T-helper 2 cell (primary cell): ENCODE measurements at regions not wholly inside any gene's neighbourhood (a gene's known extent, or its start where the extent isn't known, plus 50 kb on each side); places are given as distances from the start of the nearest gene placed in this dataset.

Experiments
- DNase-seq, 5 experiments: peaks; one replicate each; pipeline versions ENCODE4 v3.0.0 to v3.0.0-alpha.2; 2012 to 2022

DNA sequence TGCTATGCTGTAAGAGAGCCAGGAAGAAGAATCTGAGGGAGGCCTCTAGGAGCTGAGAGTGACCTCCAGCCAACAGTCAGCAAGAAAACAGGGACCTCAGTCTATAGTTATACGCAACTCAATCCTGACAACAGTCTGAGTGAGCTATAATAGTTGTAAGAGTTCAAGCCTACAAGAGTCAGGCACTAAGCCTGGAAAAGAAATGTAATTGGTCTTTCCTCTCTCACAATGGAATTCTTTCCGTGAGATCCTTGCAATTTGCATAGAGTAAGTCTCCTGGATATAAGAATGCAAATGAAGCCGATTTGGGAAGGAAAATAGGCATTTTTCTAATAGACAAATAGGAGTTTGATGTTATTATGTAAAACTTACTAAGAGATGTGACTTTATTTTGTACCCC, 1332.6 kb upstream of the CELF4 start:
- DNase-seq, result no peak

DNA sequence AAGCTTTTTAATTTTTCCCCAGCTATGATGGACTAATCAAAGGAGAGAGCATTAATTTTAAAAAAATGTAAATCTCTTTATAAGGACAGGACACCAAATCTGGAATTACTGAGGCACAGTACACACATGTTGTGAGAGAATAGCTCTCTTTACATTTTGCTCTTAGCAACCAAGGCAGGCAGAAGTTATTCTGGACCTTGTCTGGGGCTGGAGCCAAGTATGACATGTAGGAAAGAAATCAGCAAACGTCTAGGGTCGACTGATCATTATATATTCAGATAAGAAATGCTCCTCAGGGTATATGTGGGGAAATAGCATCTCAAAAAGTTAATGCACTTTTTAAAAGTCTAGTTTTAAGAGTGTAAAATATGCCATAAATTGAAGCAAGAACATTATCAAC, 1330.0 kb upstream of the CELF4 start:
- no peak for DNase-seq

DNA sequence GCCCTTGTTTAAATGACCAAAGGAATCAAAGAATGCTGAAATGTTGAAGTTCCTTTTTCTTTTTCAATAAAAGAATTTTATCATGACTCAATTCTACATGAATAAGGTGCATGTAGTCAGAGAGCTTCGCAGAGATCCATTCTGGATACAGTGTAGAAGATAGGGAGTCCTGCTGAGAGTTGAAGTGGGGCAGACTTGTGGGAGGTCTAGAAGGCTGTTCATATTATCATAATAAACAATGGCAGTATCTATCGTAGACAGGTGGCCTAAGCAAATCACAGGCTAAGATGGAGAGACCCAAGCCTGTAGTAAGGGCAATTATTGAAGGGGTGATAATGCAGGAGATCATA, 1322.0 kb upstream of the CELF4 start:
- no peak for DNase-seq

DNA sequence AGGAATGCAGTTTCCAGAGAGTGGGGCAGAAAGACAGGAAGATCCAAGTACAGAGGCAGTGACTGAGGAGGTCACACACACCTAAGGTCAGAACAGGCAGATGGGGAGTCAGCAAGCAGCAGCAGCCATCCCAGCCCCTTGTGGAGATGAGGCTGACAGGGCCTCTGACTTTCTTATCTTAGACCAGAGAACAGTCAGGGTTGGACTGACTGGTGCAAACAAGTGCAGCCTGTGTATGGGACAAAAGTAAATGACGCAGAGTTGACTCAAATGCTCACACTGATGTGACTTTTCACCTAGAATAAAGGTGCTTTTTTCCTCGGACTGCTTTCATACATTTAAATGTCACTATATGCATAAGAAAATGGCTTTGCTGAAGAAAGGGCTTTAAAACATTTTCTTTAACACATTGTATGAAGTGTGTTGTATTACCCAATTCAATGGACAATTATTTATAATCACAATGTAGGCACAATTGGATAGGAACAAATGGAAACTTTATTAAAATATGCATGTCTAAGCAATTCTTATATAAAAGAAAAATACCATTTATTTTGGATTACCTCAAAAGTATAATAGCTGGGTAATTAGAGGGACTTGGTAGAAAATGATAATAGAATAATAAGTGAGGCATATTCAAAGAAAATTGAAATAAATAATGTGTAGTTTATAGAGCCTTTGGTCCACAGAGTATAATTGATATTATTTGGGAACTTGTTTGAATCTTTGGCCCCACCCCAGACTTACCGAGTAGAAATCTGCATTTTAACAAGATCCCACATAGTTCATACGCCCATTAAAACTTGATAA, 1321.5 kb upstream of the CELF4 start:
- DNase-seq, result peak in 1 of 5 experiments; percentile 11

DNA sequence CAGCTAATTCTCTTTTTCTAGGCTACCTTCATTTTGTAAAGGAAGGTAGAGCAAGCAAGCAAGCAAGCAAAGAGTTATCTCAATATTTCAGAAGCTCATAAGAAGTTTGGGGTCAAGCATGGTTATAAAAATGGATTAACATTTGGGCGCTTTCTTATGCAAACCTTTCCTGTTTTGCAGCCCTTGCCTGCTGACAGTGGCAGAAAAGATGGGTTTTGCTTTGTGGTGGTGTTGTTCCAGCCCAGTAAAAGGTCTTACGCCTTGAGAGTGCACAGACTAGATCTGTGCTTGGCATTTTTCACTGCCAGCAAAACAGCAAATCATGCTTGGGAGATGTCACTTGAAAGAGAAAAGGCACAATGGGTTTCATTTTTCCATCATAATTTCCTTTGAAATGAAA, 1320.6 kb upstream of the CELF4 start:
- DNase-seq, result no peak

DNA sequence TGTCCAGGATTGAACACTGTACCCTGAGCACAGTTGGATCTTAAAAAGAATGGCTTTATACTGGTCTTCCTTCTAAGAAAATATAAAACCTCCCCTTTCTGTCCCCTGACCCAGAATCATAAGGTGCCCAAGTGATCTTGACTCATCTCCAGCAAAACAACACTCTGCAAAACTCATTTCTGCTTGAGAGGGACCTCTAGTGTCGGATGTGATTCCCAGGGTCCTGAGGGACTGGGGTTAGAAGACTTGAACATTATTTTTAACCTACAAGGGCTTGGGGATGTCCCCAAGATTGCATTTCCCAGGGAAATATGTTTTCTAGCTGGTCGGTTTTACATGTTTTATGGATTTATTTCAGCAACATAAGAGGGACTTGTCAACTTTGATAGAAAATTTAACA, 1318.5 kb upstream of the CELF4 start:
- no peak for DNase-seq

DNA sequence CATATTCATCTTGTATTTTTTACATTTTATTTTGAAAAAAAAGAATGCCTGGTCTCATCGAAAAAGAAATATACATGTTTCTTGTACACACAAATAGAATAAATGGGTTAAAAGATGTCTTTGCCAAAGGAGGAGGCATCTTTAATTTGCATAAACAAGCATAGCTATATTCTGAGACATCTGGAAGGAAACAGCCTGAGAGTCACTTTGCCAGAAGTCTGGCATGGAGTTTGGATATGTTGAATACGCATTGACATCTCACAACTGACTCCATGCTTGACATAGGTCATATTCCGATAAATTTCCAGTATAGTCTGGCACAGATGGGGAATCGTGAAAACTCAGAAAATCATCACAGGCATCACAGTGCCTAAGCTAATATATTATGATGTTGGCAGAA, 1317.5 kb upstream of the CELF4 start:
- no peak for DNase-seq

DNA sequence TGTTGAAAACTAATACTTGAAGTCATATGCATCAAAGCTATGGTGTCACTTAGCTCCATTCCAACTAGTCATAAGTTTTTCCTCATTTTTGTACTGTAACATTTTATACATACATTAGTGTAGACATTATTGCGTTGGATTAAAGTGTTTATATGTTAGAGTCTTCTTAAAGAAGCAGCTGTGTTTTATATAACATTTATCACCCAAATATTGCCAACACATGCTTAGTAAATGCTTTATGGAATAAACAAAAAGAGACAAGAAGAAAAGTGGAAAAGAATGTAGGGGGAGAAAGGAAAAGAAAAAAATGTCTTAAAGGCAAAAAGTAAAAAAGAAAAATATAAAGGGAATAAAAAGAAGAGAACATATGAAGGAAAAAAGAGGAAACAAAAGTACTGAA, 1314.3 kb upstream of the CELF4 start:
- DNase-seq, result no peak

DNA sequence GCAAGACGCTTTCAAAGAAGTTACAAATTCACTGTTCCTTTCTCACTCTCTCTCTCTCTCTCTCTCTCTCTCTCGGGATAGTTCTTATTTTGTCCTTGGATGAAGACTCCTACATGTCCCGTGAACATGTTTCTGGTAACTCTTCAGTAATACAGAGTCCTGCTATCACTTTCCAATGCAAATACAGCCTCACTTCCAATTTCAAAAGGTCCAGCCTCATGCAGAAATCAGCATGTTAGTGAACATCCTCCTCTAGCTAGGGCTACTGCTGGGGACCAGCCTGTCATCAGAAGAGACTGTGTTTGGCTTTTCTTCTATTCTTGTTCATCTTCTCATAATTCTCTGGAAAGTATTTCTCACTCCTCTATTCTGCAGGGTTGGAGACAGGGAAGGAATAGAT, 1306.7 kb upstream of the CELF4 start:
- DNase-seq, result no peak

DNA sequence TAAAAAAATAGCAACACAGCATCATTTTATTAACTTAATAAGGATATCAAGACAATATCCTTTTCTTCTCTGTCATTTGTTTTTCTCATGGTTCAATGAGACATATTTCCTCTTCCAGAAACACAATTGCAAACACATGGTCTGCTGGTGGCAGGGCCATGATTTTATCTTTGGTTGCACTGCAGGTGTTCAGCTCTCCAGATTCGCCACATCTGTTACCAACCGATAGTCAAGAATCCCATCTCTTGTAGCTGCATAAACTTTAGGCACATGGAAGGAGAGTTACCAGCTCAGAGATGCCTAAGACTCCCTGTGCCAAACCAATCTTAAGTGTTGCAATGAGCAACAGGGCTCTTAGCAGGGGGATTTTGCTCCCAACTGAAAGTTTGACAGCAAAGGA, 1303.2 kb upstream of the CELF4 start:
- no peak for DNase-seq

DNA sequence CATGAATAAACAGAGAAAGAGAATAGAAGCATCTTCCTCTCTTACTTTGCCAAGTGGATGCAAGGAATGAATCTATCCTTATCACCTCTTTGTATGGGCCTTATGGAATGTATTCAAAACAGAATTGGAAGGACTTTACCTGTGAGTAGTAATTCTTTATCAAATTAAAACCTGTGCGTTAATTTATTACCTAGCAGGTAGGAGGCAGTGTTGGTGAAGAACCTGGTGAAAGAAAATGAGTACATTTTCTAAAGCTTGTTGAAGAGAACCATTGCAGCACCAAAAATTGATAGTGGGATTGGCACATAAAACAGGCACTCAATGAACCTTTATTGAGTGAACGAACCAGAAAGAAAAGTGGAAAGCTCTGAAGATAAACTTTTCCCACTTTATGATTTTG, 1302.1 kb upstream of the CELF4 start:
- no peak for DNase-seq

DNA sequence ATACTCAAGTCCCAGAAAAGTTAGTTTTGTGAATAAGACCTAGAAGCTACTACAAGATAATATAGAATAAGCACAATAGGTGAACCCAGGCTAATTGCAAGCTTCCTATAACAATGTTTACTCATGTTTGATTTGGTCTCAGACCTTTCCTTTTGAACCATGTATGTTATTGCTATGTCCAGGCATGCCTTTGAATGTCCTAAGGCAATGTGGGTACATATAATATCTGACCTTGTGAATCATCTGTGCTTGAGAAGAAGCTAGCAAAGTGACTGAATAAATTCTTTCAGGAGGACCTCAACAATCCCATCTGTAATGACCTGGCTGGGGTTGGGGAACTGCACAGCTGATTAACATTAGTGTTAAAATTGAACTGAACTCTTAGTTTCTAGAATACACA, 1285.9 kb upstream of the CELF4 start:
- no peak for DNase-seq

DNA sequence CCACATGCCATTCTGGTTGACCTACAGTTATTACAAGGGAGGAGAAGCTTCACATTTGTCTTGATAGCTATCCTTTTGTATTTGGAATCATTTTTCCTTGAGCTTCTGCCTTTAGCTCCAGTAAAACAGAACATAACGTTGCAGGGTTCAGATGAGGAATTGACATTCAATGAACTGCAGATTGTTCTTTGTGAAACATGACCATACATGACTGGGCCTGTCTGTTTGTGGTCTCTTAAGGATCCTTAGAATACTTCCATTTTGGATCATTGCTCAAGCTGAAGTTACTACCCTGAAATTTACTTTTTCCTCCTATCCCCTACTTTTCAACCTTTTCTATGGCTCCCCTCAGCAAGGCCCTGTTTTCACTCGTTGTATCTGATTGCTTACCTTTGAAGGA, 1281.7 kb upstream of the CELF4 start:
- no peak for DNase-seq

DNA sequence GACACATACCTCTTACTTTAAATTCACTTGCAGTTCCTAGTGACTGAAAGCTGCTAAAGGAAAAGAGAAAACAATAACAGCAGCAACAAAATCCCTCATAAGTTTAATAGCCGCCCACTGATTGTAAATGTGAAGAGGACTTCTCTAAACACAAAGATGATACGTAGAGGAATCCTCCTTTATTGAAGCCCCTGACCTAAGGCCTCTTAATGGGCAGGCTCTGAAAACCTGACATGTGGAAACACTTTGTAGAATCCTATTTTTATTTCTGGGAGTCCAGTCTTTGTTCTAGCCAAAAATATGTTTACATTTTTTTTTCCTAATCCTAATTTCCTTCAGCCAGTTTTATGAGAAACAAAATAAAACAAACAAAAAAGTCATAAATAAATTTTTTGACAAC, 1277.7 kb upstream of the CELF4 start:
- DNase-seq, result no peak

DNA sequence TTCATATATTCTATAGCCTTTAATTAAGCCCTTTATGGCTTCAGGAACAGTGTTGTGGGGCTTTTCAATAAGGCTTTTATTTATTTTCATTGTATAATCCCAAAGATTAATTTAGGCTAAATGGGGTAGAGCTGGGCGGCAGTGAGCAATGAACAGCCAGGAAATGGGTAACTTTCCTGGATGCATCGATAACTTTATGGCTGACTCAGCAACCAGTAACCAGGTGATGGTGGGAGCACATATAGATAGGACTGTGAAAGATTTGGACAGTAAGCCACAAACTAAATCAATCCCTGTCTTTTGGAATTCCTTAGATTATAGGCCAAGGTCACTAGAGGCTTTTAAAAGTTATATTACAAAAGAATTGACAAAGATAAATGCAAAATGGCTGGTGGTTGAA, 1260.6 kb upstream of the CELF4 start:
- DNase-seq, result no peak

DNA sequence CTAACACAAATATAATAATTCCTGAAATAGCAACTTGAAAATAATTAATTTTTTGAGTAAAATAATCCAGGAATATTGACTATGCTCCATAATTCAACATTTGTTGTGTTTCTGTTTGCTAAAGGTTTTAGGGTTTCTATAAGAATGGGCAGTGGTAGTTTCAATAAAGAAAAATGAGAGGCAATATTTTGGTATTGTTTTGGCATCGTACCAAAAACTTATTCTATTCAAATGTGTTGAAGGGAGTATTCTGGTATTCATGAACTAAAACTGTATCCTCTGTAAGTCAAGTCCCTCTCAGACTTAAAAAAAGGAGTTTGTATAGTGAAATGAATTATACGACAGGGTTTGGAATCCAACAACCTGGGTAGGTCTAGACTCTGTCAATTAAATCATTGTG, 1245.6 kb upstream of the CELF4 start:
- no peak for DNase-seq

DNA sequence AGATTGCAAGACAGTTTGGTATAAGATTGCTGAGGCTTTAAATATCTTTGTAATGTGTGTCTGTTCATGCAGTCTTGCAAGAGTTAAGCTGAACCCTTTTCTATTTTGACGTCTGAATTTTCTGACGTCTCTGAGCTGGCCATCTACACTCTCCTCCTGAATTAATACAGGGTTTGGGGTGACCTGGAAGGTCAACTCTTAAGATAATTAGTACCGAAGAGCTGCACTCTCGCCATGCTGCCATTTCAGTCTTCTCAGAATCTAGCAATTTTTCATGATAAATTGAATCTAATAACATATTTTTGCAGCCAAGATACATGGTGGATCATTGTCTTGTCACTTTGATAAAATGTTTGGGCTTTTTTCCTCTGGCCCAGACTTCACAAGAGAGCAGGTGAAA, 1245.2 kb upstream of the CELF4 start:
- no peak for DNase-seq

DNA sequence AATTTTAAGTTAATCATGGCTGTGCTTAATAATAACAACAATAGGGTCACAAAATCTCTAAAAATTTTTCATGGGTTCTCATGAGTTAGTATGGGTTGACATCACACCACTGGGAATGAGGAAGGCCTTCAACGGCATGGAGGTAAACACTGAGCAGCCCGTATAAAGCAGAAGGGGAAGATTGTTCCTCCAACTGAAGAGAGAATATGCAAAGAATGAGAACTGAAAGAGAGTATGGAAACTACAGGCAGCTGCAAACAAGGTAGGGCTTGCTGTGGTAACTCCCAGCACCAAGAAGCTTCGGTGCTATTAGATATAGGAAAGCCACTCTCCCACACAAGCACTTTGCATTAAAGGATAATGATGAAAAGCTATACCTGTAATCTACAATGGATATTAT, 1242.3 kb upstream of the CELF4 start:
- no peak for DNase-seq

DNA sequence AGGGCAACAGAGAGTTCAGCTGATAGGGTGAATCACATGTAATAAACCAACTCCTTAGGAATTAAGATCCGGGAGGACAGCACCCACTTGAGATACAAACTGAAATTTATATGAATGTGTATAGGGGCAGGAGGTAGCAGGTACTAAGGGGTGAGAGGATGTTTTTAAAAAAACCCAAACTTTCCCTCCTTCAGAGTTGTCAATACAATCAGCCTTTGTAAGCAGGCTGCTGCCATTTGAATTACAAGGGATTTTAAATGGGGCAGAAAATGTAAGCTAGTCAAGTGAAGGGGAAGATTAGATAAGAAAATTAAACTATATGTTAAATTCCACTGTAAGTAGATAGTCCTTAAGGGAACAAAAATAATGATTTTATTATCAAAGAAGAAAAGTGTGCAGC, 1239.7 kb upstream of the CELF4 start:
- no peak for DNase-seq

DNA sequence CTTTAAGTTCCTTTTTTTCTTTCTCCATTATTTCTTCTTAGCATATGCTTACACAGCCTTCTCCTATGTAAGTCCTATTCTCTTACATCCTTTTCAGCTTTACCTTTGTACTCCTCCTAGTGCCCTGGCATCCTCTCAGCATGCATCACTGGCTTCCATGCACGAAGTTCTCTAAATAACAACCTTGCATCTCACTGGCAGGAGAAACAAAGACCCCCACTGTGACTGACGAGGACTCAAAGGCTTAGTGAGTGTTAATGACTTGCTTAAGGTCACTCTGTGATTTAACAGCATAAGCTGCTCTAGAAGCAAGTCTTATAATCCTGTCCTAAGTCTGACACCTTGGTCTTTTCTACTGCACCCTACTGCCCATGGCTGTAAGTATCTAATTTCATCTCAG, 1236.0 kb upstream of the CELF4 start:
- DNase-seq, result no peak

DNA sequence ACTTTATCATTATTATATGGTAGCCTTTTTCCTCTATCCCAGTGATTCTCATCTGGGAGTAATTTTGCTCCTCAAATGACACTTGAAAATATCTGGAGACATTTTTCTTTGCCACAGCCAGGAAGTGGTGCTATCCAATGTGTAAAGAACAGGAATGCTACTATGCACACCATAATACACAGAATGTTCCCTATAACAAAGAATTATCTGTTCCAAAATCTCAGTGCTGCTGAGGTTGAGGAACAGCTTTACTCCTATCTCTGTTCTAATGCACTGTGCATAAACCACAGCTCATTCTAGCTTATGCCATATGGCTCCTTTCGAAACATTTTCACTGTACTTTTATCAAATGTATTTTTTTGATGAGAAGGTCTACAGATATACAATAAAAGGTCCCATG, 1231.2 kb upstream of the CELF4 start:
- DNase-seq, result no peak

DNA sequence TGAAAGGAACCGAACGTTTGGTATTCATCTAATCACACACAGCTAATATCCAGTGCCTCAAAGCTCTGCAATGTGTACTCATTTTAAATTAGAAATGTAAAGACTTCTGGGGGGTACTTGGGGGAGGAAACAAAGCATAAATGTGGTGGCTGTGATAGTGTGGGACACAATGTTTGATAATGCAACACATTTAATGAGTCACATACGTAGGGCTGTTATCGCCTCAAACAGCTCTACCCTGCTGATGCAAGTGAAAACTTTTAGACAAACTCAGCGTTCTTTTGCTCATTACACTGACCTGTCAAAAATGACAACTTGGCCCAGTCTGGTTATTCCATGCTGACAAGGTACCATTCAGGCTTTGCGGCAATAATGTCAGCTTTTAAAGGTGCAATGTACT, 1227.1 kb upstream of the CELF4 start:
- DNase-seq, result no peak

DNA sequence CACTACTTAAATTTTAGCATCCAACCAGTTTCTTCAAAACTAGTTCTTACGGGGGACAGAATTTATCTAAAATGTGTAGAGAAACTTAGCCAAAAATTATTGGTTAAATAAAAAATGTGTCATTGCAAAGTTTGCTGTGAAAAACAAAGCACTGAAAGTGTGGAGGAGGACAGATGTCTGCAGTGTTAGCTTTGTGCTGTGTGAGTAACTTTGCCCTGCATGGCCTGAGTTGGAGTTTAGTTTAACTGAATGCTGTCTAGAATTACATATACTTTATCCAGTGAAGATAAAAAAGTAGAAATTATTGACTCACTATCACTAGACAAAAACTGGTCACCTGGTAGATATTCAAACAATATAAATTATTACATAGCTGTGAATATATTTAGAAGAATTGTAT, 1225.2 kb upstream of the CELF4 start:
- no peak for DNase-seq

DNA sequence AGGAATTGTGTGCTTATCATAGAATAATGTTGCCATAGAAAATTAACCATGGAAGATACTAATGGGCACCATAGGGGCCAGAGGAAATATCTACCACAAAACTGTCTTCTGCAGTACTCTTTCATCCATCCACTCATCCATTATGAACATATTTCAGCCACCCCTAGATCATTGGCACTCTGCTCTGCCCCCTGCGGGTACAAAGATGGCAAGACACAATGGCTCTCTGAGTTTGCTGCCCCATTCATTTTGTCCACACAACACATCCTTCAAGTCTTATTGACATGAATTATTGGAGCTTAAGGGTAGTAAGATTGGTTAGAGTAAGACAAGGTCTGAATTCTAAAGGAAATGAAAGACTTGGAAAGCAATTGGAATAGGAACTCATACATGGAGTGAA, 1224.7 kb upstream of the CELF4 start:
- DNase-seq, result no peak

DNA sequence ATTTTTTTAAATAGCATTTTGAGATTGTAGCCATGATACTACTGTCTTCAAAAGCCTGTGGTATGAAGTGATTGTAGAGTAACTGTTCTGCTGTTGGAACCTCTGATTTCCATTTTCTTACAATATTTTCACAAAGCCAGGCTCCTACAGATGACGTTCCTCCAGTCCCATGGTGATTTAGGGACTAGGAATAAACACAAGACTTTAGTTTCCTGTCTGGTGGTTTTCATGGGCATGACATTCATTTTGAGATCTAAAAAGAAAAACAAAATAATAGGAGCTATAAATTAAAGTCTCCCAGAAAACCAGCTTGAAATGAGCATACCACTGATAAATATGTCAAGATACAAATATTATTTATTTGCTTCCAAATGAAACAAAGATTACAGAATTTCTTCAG, 1223.5 kb upstream of the CELF4 start:
- no peak for DNase-seq

DNA sequence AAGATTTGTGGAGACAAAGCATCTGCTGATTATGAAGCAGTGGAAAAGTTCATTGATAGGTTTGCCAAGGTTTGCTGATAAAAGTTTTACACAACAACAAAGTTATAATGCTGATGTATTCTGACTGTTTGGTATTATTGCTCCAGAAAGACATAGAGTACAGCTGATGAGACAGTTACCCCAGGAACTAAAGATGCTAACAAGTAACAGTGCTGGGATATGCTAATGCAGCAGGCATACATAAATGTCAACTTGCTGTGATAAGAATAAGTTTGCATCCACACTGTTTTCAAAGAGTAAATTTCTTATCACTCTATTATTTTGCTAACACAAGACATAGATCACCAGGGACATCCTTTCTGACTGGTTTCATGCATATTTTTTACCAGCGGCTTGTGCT, 1221.3 kb upstream of the CELF4 start:
- DNase-seq, result no peak
